Liver (tissue), 8 donors: ENCODE measurements at regions not wholly inside any gene's neighbourhood (a gene's known extent, or its start where the extent isn't known, plus 50 kb on each side); places are given as distances from the start of the nearest gene placed in this dataset.

Experiments
- DNase-seq: peaks from one replicate; pipeline ENCODE4 v3.0.0-alpha.2; 2017; ENCODE audit warnings: low spot score
- H3K27ac ChIP-seq, 2 donors: one replicate each; pipeline ENCODE4 v1.7.0; 2013; ENCODE audit warnings: inconsistent platforms in 2 of 2, low read length in 2 of 2, control low read depth in 1 of 2, low read depth in 1 of 2, mild to moderate bottlenecking in 1 of 2
- H3K27me3 ChIP-seq, 4 donors: one replicate each; pipeline versions ENCODE4 v1.6.1 to v1.7.0; 2013; ENCODE audit warnings: low read length in 3 of 4, inconsistent platforms in 1 of 4, mild to moderate bottlenecking in 1 of 4, moderate library complexity in 1 of 4; ENCODE audit not compliant: control insufficient read depth in 4 of 4, insufficient read depth in 4 of 4
- H3K36me3 ChIP-seq, 4 donors: one replicate each; pipeline versions ENCODE4 v1.6.1 to v1.7.0; 2013; ENCODE audit warnings: low read length in 3 of 4, mild to moderate bottlenecking in 3 of 4, low read depth in 1 of 4, moderate library complexity in 1 of 4; ENCODE audit not compliant: control insufficient read depth in 4 of 4, insufficient read depth in 3 of 4
- H3K4me1 ChIP-seq, 4 donors: one replicate each; pipeline versions ENCODE4 v1.6.1 to v1.7.0; 2013; ENCODE audit warnings: low read length in 3 of 4, mild to moderate bottlenecking in 3 of 4, moderate library complexity in 1 of 4; ENCODE audit not compliant: control insufficient read depth in 4 of 4, insufficient read depth in 4 of 4
- H3K4me3 ChIP-seq, 3 donors: one replicate each; pipeline versions ENCODE4 v1.6.1 to v1.7.0; 2013; ENCODE audit warnings: low read length in 3 of 3, control low read depth in 1 of 3, low read depth in 1 of 3, mild to moderate bottlenecking in 1 of 3
- H3K9ac ChIP-seq, 2 donors: one replicate each; pipeline ENCODE4 v1.7.0; 2013; ENCODE audit warnings: low read length in 2 of 2, mild to moderate bottlenecking in 2 of 2, moderate library complexity in 2 of 2, control low read depth in 1 of 2, low read depth in 1 of 2
- H3K9me3 ChIP-seq, 4 donors: one replicate each; pipeline versions ENCODE4 v1.6.1 to v1.7.0; 2013; ENCODE audit warnings: low read length in 3 of 4; ENCODE audit not compliant: control insufficient read depth in 4 of 4
- ATF3 ChIP-seq: IDR thresholded peaks from 2 replicates; pipeline ENCODE4 v1.6.1; 2016; ENCODE audit warnings: antibody characterized with exemption
- EGR1 ChIP-seq, 2 donors: IDR thresholded peaks; 2 replicates each; pipeline ENCODE4 v1.6.1; 2016 to 2018; ENCODE audit warnings: antibody characterized with exemption in 2 of 2, low read depth in 2 of 2
- FOXA1 ChIP-seq: IDR thresholded peaks from 2 replicates; pipeline ENCODE4 v1.6.1; 2016; ENCODE audit warnings: antibody characterized with exemption
- HNF4A ChIP-seq, 2 donors: conservative IDR thresholded peaks; 2 replicates each; pipeline ENCODE4 v1.6.1; 2016; ENCODE audit warnings: antibody characterized with exemption in 2 of 2, mild to moderate bottlenecking in 2 of 2
- HNF4G ChIP-seq: IDR thresholded peaks from 2 replicates; pipeline ENCODE4 v1.6.1; 2016; ENCODE audit warnings: antibody characterized with exemption
- JUND ChIP-seq, 2 donors: IDR thresholded peaks; 2 replicates each; pipeline ENCODE4 v1.6.1; 2016; ENCODE audit warnings: antibody characterized with exemption in 2 of 2
- NR2F2 ChIP-seq: IDR thresholded peaks from 2 replicates; pipeline ENCODE4 v1.6.1; 2016; ENCODE audit warnings: antibody characterized with exemption
- RAD21 ChIP-seq, 2 donors: IDR thresholded peaks; 2 replicates each; pipeline ENCODE4 v1.6.1; 2016; ENCODE audit warnings: antibody characterized with exemption in 2 of 2, mild to moderate bottlenecking in 2 of 2
- REST ChIP-seq: IDR thresholded peaks from 2 replicates; pipeline ENCODE4 v1.6.1; 2016; ENCODE audit warnings: antibody characterized with exemption, mild to moderate bottlenecking
- RXRA ChIP-seq, 2 donors: IDR thresholded peaks; 2 replicates each; pipeline ENCODE4 v1.6.1; 2017 to 2018; ENCODE audit warnings: antibody characterized with exemption in 2 of 2, mild to moderate bottlenecking in 1 of 2
- SP1 ChIP-seq: IDR thresholded peaks from 2 replicates; pipeline ENCODE4 v1.6.1; 2018; ENCODE audit warnings: antibody characterized with exemption, mild to moderate bottlenecking
- TAF1 ChIP-seq: conservative IDR thresholded peaks from 2 replicates; pipeline ENCODE4 v1.6.1; 2016; ENCODE audit warnings: antibody characterized with exemption, mild to moderate bottlenecking
- YY1 ChIP-seq: IDR thresholded peaks from 2 replicates; pipeline ENCODE4 v1.6.1; 2016; ENCODE audit warnings: antibody characterized with exemption, mild to moderate bottlenecking
- WGBS: extraction: QIAGEN DNeasy Blood & Tissue Kit; methylation state at CpG from one replicate; pipeline ENCODE4 v1.1.7; 2013; 5-methylcytosine and 5-hydroxymethylcytosine counted together
- TF ChIP-seq, protein P1 (sequence below): IDR thresholded peaks from 2 replicates; pipeline ENCODE4 v1.6.1; 2016; ENCODE audit warnings: antibody characterized with exemption
- TF ChIP-seq, protein P2 (sequence below): fragments of 150-350 bp; IDR thresholded peaks from 2 replicates; pipeline ENCODE4 v1.5.1; 2017; ENCODE audit warnings: improper control_type of control experiment, low read depth, low read length; ENCODE audit not compliant: missing input control
- donor health status: healthy.
- donor health status: healthy.
- donor health status: healthy.
- donor health status: healthy.
- donor health status: healthy.

DNA sequence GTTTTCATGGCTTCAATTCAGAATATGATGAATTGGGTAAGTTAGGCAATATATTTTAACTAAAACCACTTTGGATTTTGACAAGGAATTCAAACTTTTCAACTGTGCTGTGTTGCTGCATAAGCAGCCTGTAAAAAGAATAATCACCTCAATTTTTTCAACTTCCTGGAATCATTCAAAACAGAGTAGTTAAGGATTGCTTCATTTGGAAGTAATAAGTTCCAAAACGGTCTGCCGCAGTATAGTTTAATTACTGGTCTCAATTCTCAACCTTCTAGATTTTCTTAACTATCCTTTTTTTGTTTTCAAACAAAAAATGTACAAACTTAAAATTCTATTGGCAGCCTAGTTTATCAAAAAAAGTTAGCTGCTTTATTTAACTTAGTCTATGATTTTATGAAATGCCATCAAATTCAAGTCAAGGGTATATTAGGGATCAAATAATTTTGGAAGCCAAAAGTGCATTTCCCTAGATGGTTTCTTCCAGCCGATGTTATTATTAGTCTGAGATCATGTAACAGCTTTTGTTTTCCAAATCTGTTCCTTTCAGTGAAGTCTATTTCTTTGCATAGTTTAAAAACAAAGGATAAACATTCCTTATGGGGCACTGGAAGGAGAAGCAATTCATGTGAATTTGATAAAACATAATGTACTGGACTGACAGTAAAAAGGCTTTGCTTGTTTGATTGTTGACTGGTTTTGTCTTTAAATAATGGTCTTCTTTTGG, 76.1 kb upstream of the ETAA1 start:
- Histone ChIP-seq H3K27ac (no peak overlapping the region), H3K27me3 (no peaks in the 10 kb centered on the region), H3K9me3 (no peaks in the 10 kb centered on the region), H3K4me1 (no peaks in the 10 kb centered on the region), H3K4me3 (no peak overlapping the region), H3K9ac (no peak overlapping the region), H3K36me3 (no peaks in the 10 kb centered on the region)
- DNase-seq, result no peak
- 78% methylated on average over 3 of the region's 3 CpGs for WGBS
- TF ChIP-seq HNF4A (conservative IDR thresholded peaks at IDR 0.05) (no peak), TAF1 (no peak), RAD21 (IDR thresholded peaks at IDR 0.05) (no peak), RXRA (IDR thresholded peaks at IDR 0.05) (no peak), JUND (IDR thresholded peaks at IDR 0.05) (no peak), YY1 (no peak), SP1 (no peak), FOXA1 (no peak), NR2F2 (no peak), HNF4G (no peak), EGR1 (IDR thresholded peaks at IDR 0.05; ENCODE audit: low read depth in 2 of 2) (no peak)
- TF ChIP-seq, protein P1, sequence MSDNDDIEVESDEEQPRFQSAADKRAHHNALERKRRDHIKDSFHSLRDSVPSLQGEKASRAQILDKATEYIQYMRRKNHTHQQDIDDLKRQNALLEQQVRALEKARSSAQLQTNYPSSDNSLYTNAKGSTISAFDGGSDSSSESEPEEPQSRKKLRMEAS, result no peak
- TF ChIP-seq, protein P2, sequence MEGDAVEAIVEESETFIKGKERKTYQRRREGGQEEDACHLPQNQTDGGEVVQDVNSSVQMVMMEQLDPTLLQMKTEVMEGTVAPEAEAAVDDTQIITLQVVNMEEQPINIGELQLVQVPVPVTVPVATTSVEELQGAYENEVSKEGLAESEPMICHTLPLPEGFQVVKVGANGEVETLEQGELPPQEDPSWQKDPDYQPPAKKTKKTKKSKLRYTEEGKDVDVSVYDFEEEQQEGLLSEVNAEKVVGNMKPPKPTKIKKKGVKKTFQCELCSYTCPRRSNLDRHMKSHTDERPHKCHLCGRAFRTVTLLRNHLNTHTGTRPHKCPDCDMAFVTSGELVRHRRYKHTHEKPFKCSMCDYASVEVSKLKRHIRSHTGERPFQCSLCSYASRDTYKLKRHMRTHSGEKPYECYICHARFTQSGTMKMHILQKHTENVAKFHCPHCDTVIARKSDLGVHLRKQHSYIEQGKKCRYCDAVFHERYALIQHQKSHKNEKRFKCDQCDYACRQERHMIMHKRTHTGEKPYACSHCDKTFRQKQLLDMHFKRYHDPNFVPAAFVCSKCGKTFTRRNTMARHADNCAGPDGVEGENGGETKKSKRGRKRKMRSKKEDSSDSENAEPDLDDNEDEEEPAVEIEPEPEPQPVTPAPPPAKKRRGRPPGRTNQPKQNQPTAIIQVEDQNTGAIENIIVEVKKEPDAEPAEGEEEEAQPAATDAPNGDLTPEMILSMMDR, result no peak

- Histone ChIP-seq H3K9me3 (no peaks in the 10 kb centered on the region), H3K27me3 (no peaks in the 10 kb centered on the region), H3K27ac (no peak overlapping the region), H3K36me3 (no peaks in the 10 kb centered on the region), H3K4me1 (no peaks in the 10 kb centered on the region), H3K4me3 (no peak overlapping the region), H3K9ac (no peak overlapping the region)
- TF ChIP-seq REST, result no peak
- no peak for TF ChIP-seq RXRA (IDR thresholded peaks at IDR 0.05)
- TF ChIP-seq NR2F2, result no peak
- TF ChIP-seq, protein P2, result no peak
- no peak for TF ChIP-seq RAD21 (IDR thresholded peaks at IDR 0.05)
- TF ChIP-seq ATF3, result no peak
- no peak for TF ChIP-seq FOXA1
- TF ChIP-seq YY1, result no peak
- WGBS, result 93% methylated on average over 3 of the region's 3 CpGs
- DNase-seq, result no peak
Measured at GRCh38 chr2:67321588-67321903, 75.6 kb upstream of the ETAA1 start.
